ENCODE measurements at regions not wholly inside any gene's neighbourhood (a gene's known extent, or its start where the extent isn't known, plus 50 kb on each side); places are given as distances from the start of the nearest gene placed in this dataset.
"Not testable (repeated sequence)": the region's sequence is repeated elsewhere in the genome, so short reads cannot be mapped to it uniquely, and the experiment has no call there.

DNA sequence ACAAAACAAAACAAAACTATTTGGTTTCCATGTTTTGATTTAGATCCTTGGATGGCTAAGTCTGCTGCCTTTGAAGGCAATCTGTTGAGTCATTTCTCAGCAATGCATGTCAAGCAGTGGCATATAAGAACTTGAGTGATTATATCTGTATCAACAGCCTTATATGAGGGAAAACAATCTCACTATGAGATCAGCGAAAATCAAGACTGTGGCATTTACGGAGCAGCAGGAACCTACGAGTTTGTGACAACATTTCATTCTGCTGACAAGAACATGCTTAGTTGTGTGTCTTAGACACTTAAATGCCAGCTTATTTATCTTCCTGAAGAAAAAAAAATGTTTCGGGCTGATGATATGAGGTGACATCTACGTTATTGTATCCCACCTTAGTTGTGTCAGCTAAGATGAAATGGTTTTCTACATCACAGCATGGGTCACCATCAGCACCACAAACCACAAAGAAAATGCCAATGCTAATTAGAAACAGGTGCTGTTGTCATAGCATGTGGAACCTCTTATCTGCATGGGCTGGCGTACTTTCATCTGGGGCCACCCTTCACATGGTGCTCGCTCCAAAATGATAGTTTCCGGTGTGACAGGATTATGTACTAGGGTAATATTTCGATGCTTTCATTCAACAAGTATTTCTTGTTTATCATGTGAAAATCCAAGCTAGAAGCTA is 1085.5 kb downstream of the SORCS1 start:
- no peak for DNase-seq (ENCODE audit: low spot score)

DNA sequence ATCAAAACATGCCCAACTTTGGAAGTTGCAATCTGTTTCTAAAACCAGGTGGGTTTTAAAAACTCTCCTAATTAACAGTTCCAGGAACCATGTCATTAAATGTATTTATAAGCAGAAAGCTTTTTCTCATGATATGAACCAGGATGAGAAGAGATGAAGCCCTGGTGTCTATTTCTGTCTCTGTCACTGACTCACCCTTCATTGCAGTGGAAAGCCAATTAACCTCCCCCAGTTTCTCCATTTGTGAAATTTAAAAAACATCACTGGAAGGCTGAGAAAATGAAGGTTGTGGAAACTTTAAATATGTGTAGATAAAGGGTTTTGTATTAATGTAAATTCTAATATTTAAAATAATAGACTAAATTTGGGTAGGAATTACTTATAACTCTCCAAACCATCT is 1088.0 kb downstream of the SORCS1 start:
- no peak for DNase-seq (ENCODE audit: low spot score)

DNA sequence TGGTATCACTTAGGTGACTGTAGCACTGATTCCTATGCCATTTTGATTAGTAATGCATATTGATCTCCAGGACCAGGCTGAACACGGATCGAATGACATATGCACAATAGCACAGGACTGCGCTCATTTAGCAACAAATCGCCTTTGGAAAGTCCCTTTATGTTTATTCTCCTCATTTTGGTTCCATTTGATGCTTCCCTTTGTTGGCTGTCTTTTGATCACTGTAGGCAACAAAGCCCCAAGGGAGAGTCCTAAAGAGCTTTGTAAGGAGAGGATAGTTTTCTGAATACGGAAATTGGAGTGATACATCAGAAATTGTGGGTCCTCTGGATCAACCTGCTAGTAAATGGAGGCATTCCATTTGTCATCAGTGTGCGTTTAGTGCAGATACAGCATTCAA is 1111.4 kb downstream of the SORCS1 start:
- DNase-seq (ENCODE audit: low spot score): no peak

DNA sequence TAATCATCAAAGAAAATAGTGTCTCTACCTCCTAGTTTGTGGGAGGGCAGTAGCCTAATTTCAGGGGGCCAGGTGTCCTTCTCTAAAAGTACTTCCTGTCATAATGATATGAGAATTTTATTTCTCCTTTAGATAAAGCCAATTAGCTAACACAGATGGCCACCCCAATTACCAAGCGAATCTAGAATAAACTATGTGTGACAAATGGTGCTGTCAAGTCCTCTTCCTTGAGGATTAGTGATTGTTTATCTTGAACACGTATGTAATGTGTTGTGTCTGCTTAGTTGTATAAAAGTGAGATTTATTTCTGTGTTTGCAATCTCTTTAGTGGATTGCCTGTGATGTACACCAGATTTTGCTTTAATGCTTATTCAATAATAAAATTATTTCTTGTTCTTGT is 1120.0 kb downstream of the SORCS1 start:
- no peak for DNase-seq (ENCODE audit: low spot score)

DNA sequence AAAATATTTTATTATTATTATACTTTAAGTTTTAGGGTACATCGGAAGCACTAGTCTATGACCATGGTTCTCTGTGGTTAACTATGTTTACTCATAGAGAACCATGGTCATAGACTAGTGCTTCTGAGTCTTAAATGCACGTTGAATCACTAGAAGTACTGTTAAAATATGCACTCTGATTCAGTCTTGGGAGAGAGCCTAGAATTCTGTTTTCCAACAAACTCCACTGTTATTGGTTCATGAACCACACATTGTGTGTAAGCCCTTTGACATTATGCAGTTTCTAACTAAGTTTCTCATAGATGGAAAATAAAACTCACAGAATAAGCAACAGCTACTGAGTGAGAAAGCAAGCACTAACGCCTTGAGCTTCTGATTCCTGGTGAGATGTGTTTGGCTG is 1120.6 kb downstream of the SORCS1 start:
- no peak for DNase-seq (ENCODE audit: low spot score)

DNA sequence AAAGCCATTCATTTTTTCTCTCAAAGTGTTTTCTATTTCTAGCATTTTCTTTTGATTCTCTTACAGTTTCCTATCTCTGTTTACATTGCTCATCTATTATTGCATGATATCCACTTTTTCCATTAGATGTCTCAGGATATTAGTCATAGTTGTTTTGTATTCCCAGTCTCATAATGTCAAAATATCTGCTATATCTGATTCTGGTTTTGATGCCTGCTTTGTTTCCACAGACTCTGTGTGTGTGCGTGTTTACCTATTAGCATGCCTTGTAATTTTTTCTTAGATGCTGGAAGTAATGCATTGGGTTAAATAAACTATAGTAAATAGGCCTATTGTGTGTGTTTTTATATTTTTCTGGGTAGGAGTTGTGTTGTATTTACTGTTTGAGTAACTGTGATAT is 1126.3 kb downstream of the SORCS1 start:
- no peak for DNase-seq (ENCODE audit: low spot score)

DNA sequence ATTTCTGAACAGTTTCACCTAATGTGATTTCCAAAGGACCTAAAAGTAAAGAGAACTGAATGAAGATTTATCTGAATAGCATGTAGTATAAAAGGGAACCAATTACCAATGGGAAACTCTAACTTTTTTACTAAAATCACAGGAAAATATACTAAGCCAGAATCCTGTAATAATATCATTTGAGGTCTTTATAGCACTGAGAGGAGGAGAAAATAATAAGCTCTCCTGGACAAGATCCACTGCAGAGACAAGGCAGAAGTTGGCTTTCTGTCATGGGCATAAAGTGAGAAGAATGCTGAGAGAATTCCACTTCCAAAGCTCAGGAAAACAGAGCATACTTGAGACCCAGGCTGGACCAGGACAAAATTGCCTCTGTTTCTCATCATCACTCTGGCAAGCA is 1131.4 kb downstream of the SORCS1 start:
- DNase-seq (ENCODE audit: low spot score): no peak

DNA sequence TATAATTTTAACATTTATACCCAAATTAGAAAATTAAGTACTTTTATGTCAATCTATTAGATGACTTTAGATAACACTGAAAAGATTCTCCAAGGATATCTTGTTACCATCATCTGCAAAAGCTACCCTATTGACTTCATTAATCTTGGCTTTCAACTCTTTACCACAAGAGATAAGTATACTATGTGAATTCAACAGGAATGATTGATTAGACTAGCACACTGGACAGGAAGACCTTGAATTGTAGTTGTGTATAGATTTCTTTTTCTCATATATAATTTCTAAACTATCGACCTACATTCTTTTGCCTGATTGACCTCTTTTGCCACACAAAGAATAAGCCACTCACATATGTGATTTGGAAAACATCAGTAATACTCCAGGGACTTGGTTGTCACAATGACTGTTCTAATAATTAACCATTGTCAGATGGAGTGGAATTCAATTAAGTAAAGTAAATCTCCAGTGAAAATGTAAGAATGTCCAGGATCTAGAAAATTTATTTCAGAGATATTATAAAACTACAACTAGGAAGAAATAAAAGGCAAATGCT is 1132.0 kb downstream of the SORCS1 start:
- no peak for DNase-seq (ENCODE audit: low spot score)

DNA sequence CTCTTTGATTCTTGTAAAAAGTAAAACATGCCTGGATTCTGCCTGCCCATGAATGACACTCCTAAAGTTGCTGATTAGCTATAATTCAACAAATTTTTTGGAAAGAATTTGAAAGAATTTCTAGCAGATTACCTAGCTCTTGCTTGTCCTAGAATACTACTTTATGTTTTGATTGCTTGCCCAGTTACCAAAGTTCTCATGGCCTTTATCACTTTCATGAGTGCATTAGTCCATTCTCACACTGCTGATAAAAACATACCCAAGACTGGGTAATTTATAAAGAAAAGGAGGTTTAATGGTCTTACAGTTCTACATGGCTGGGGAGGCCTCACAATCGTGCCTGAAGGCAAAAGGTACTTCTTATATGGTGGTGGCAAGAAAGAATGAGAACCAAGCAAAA is 1137.3 kb downstream of the SORCS1 start:
- DNase-seq (ENCODE audit: low spot score): no peak

DNA sequence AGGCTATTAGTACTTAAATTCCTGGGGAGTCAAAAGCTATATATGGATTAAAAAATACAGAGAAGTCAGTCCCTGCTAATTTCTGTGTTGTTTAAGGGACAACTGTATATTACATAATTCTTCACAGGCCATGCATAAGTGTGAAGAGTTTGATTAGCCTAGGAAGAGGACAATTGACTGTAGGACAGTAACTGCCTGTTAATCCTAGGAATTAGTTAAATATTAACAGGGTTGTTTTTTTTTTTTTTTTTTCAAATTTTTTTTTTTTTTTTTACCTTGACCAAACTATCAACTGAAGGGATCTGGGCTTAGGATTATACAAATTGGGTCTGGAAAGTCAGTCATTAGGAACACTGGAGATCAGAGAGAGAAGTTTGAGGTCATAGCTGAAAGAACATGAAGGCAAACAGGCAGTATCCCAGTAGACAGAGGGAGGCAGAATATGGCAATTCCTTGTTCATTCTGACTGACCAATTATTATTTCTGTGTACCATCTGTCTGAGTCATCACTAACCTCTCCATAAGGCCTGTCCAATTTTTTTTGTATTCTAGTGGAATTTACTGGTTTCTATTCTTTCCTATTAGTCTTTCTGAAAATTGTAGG is 1139.2 kb downstream of the SORCS1 start:
- DNase-seq (ENCODE audit: low spot score): no peak

DNA sequence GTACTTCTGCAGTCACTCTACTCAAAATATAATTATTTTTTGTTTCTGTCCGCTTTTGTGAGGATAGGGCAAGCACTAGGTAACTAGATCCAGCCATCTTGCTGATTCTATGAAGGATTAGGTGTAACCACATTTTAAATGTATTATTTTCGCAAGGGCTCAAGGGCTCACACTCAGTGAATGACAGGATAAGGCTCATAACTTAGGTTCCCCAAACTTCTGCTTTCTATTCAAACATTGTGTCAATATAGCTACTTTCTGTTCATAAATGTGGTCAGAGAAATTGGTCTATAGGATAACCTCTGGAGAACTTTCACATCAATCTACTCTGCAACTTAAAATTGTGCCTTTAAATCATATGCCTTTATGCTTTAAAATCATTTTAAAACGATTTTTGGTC is 1141.2 kb downstream of the SORCS1 start:
- DNase-seq (ENCODE audit: low spot score): no peak

DNA sequence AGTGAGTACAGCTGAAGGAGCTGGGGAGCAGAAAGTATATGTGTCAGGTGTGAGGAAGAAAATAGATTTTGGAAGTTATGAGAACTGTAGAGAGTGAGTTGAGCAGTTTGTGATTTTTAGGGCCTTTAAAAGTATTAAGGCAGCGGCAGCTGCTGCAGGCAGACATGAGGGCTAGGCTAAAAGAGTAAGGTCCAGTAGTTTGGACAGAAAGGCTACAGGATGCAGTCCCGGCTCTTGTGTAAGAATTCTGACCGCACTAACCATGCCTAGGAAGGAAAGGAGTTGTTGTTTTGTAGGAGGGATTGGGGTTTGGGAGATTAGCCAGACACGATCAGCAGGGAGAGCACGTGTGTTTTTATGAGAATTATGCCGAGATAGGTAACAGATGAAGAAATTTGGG is 1144.9 kb downstream of the SORCS1 start:
- DNase-seq (ENCODE audit: low spot score): not testable (repeated sequence)

DNA sequence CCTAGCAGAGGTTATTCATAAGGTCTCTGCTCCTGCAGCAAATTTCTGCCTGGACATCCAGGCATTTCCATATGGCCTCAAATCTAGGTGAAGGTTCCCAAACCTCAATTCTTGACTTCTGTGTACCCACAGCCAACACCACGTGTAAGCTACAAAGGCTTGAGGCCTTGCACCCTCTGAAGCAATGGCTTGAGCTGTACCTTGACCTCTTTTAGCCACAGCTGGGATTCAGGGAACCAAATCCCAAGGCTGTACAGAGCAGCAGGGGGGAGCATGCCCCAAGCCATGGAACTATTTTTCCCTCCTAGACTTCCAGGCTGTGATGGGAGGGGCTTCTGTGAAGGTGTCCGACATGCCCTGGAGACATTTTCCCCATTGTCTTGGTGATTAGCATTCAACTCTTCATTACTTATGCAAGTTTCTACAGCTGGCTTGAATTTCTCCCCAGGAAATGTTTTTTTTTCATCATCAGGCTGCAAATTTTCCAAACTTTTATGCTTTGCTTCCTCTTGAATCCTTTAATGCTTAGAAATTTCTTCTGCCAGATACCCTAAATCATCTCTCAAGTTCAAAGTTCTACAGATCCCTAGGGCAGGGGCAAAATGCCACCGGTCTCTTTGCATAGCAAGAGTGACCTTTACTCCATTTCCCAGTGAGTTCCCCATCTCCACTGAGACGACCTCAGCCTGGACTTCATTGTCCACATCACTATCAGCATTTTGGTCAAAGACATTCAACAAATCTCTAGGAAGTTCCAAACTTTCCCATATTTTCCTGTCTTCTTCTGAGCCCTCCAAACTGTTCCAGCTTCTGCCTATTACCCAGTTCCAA is 1148.9 kb downstream of the SORCS1 start:
- DNase-seq (ENCODE audit: low spot score): not testable (repeated sequence)

DNA sequence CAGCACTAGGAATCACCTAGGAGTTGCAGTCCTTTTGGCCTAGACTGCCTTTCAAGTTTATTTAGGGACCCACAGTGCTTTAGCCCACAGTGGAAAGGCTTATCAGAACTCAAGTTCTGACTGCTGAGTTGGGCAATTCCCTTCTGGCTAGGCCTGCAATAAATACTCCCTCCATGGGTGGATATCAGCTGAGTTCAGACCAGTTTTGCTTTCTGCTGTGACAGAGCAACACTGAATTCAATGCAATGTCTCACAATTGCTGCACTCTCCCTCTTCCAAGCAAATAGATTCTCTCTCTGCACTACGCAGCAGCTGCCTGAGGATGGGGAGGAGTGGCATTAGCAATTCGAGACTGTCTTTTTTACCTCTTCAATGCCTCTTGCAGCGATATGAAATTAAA is 1153.3 kb downstream of the SORCS1 start:
- DNase-seq (ENCODE audit: low spot score): no peak

DNA sequence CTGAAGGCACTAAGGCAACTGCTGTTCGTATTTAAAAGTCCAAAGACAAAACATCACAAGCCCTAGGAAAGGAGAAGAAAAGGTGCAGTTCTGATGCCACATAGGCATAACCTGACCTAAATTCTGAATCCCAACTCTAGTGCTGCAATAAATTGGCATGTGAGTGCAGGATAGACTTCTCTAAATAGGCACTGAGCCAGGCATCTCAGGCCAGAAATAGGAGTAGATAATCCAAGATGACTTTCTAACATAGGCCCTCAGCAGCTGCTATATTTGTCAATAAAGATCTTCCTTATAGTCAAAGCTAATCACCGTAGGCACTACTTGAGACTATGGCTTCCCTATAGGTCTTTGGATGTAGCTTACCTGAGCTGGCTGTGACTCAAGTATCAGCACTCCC is 1163.8 kb downstream of the SORCS1 start:
- no peak for DNase-seq (ENCODE audit: low spot score)

DNA sequence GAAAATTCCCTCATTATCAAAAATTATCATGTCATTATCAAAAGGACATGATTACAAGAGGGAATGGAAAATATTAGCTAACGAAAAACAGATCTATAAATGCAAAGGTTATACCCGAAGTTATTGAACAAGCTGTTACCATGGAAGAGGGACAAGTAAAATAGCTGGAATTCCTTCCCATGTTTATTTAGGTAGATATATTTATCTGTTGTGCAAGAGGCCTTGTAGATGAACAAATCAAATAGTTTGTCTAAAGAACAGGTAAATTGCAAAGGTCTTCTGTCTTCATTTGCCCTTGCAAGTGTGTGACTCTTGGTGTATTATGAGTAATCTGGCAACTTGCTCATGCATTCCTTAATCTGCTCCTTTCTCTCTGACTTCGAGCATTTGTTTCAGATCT is 1170.9 kb downstream of the SORCS1 start:
- DNase-seq (ENCODE audit: low spot score): no peak

DNA sequence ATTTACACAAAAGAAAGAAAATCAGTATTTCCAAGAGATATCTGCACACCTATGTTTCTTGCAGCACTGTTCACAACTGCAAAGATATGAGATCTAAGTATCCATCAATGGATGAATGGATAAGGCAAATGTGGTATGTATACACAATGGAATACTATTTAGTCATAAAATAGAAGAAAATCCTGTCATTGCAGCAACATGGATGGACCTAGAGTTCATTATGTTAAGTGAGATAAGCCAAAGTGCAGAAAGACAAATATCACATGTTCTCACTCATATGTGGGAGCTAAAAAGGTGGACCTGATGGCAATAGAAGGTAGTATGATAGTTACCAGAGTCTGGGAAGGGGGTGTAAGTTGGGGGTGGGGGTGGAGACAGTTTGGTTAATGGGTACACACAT is 1171.6 kb downstream of the SORCS1 start:
- DNase-seq (ENCODE audit: low spot score): no peak

DNA sequence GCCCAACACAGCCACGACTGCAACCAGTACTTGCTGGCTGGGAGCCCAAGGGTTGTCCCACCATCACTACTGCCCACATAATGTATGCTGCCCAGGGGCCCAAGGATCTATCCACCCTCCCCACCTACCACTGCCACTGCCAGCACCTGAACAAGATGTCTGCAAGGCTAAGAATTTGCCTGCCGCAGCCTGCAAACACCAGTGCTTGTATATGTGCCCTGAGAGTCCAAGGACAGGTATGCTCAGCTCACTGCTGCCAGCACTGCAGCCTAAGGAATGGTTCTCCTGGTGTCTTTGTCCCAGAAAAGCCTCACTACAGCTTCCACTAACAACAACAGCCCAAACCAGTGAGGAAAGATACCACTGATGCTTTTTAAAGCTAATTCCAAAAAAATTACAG is 1174.0 kb downstream of the SORCS1 start:
- DNase-seq (ENCODE audit: low spot score): no peak

DNA sequence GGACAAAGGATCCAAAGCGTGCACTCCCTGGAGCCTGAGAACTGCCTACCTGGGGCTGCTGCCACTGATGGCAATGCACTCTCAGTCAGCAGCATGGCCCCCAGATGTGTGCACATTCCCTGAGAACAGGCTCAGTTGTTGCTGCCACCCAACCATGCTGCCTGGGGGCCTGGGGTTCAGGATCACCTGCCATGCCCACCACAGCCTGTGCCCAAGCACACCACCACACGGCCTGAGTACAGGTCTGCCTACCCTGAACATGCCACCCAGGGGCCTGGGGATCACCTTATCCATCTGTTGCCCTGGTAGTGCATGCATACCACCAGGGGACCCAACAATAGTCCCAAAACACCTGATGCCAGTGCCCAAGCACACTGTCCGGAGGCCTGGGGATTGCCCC is 1174.5 kb downstream of the SORCS1 start:
- no peak for DNase-seq (ENCODE audit: low spot score)

DNA sequence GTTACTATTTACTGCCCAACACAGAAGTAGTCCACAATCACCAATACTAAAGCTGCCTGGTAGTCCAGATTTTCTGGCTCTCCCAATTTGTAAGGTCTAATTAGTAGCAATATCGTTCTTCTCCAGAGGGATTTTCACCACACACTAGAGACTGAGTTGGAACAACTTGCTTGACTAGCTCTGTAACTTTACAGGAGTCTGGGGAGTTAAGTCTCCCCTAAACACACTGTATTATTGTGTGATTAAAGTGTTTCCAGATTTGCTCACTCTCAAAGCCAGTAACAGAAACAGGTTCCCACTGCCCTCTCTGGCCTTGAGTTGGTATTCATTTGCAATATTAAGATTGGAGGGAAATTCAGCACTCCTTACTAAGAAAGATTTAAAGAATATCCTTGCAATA is 1175.7 kb downstream of the SORCS1 start:
- DNase-seq (ENCODE audit: low spot score): no peak

DNA sequence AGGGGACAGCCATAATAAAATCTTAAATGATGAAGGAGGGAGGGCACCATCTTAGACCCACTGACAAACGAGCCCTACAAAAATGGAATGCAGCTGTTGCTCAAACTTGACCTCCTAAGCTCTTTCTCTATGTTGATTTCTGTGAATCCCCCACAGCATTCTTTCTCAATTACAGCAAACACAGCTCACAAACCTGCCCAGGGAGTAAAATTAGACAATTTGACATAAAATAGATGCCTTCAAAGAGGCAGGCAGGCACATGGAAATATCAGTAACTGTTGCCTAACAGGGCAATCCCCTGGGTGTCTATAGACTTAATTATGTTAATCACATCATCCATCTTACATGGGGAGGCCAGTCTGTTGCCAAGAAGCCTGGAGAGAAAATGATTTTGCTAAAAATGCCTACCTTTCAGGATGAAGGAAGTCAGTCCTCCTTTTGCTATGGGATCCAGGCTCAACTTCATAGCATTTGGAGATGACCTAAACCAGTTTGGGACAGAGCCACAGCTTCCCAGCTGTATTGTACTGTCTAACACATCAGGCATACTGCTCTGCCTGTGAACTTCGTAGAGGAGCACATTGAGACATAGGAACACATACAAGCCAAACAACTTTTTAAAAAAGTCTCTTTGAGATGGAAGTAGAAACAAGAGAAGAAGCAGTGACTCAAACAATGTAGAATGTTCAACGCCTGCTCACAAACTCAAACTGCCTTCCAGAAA is 1177.4 kb downstream of the SORCS1 start:
- no peak for DNase-seq (ENCODE audit: low spot score)

DNA sequence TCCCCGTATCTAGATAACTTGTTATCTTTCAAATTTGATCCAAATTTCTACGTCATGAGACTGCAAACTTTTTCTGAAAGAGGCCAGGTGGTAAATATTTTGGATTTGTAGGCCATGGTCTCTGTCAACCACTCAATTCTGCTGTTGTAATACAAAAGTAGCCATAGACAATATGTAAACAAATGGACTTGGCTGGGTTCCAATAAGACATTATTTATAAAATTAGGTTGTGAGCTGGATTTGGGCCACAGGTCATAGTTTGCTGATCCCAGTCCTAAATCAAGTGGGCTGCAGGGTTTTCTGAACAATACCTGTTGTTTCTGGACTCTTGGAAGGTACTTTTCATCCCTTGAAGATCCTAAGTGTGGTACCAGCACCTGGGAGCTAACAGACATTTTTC is 1178.0 kb downstream of the SORCS1 start:
- DNase-seq (ENCODE audit: low spot score): no peak
